ENCODE measurements at regions not wholly inside any gene's neighbourhood (a gene's known extent, or its start where the extent isn't known, plus 50 kb on each side); places are given as distances from the start of the nearest gene placed in this dataset.

- TF ChIP-seq CTCF (IDR thresholded peaks at IDR 0.05) (no peak), POLR2A (IDR thresholded peaks at IDR 0.05) (no peak)
Observed at GRCh38 chr5:32848120-32848519, 137.0 kb downstream of the NPR3 start.

Data from lower leg skin (tissue), 3 donors.